GM12891 (cell line): ENCODE measurements at regions not wholly inside any gene's neighbourhood (a gene's known extent, or its start where the extent isn't known, plus 50 kb on each side); places are given as distances from the start of the nearest gene placed in this dataset.

Experiments used
- POLR2A ChIP-seq: IDR thresholded peaks from 2 replicates; pipeline ENCODE4 v1.6.1; 2011; ENCODE audit warnings: low read depth, low read length, control low read depth
- POLR2AphosphoS5 ChIP-seq: IDR thresholded peaks from 2 replicates; pipeline ENCODE4 v1.6.1; 2011; ENCODE audit warnings: low read depth, low read length, control low read depth
- POU2F2 ChIP-seq: IDR thresholded peaks from 2 replicates; pipeline ENCODE4 v1.6.1; 2011; ENCODE audit warnings: low read depth, mild to moderate bottlenecking, control low read depth, low read length, moderate library complexity
- SPI1 ChIP-seq: IDR thresholded peaks from 2 replicates; pipeline ENCODE4 v1.6.1; 2011; ENCODE audit warnings: low read depth, low read length, control low read depth
- TAF1 ChIP-seq: IDR thresholded peaks from 2 replicates; pipeline ENCODE4 v1.6.1; 2011; ENCODE audit warnings: low read depth, low read length, control low read depth

DNA sequence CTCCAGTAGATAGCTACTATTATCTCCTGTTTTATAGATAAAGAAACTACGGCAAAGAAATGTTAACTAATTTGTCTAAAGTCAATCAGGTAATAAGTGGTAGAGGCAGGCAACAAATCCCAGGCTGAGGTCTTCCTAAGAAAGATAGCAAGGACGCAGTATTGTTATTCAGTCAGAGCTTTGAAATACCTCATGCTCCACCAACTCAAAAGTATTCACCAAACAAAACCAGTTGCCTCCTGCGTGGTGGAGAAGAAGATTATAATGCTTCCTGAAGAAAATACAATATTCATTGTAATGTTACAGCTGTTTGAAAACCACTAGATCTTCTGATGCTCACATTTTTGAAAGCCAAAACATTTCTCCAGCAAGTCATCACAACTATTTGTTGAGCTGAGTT is 138.2 kb upstream of the CNTN4 start:
- TF ChIP-seq POLR2A: no peak
- no peak for TF ChIP-seq POLR2AphosphoS5
- TF ChIP-seq SPI1: no peak
- no peak for TF ChIP-seq POU2F2
- no peak for TF ChIP-seq TAF1
